Fibroblast of villous mesenchyme (primary cell): ENCODE measurements at regions not wholly inside any gene's neighbourhood (a gene's known extent, or its start where the extent isn't known, plus 50 kb on each side); places are given as distances from the start of the nearest gene placed in this dataset.

Source experiments
- DNase-seq: peaks from one replicate; pipeline ENCODE4 v3.0.0-alpha.2; 2010; ENCODE audit warnings: low read depth
- H3K4me3 ChIP-seq: 2 replicates; pipeline ENCODE4 v1.5.1; 2011; ENCODE audit warnings: low read depth, mild to moderate bottlenecking, low read length
- TF ChIP-seq, protein P1 (sequence below): IDR thresholded peaks from 2 replicates; pipeline ENCODE4 v1.5.1; 2012; ENCODE audit warnings: low read depth, mild to moderate bottlenecking, low read length; ENCODE audit not compliant: insufficient read depth

DNA sequence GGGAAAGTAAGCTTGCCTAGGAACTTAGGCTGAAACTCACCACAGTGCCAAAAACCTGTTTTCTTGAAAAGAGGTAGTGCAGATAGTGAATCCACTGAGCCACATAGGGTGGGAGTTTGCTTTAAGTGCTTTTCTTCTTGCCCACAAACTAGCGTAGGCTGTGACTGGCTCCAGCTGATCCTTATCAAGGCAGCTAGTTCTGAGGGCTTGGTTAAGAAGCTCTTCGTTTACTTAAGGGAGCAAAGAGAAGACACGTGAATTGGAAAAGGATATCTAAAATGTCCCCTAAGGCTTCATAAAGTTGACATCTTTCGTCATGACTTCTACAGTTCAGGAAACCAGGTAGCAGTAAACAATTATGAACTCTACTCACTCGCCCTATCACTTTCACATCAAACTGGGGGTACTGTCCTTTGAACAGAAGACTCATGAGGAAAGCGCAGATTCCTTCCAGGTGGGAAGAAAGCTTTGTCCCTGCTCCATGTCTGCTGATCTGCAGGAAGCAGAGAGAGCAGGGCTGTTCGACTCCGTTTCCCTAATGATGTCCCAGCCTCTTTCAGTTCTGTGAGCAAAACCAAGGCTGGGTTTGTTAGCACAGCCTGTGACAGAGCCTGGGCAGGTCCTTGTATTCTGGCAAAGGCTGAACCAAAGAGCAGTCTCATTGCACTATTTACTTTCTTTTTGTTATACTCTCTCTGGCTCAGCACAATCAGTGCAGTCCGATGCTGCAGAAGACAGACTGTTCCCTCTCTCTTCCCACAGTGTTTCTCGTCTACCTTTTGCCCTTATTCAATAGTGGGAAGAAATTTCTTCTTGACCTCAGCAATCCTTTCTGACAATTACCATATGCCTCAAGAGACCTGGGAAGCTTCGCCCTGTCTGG is 93.5 kb upstream of the ETV6 start:
- peak; percentile 8 for DNase-seq
- no peak overlapping the region for H3K4me3 ChIP-seq
- TF ChIP-seq, protein P1, sequence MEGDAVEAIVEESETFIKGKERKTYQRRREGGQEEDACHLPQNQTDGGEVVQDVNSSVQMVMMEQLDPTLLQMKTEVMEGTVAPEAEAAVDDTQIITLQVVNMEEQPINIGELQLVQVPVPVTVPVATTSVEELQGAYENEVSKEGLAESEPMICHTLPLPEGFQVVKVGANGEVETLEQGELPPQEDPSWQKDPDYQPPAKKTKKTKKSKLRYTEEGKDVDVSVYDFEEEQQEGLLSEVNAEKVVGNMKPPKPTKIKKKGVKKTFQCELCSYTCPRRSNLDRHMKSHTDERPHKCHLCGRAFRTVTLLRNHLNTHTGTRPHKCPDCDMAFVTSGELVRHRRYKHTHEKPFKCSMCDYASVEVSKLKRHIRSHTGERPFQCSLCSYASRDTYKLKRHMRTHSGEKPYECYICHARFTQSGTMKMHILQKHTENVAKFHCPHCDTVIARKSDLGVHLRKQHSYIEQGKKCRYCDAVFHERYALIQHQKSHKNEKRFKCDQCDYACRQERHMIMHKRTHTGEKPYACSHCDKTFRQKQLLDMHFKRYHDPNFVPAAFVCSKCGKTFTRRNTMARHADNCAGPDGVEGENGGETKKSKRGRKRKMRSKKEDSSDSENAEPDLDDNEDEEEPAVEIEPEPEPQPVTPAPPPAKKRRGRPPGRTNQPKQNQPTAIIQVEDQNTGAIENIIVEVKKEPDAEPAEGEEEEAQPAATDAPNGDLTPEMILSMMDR, result no peak

GRCh38 chr12:11556682-11557081 is 92.8 kb upstream of the ETV6 start:
- no peak for DNase-seq
- no peak overlapping the region for H3K4me3 ChIP-seq
- TF ChIP-seq, protein P1, result no peak

DNA sequence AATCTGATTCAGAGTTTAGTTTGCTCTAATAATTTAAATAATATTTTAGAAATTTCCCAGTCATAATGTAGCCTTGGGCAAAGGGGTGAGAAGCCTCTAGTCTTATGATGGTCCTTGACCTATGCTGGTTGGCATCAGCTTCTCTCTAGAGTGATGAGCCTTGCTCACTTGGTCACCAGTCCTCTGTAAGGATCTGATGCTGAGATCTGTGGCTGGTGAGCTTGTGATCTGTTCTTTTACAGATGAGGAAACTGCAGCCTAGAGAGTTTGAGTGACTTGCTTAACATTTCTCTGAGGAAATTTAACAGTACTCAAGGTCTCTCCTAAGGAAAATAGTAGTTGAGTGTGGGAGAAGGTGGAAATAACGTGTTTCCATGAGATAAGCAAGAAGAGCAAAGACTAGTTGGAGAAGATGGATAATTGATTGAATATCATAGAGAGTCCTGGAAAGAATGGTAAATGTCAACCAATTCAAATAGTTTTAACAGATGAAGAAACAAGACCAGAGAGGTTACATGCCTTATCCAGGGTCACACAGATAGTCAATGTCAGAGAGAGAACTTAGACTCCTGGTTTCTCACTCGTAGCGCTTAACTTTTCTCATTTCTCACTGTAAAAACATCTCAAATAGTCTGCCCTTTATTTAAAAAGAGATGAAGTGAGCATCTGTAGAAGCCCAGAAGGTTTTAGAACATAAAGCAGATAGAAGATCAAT is 89.7 kb upstream of the ETV6 start:
- H3K4me3 ChIP-seq, result no peak overlapping the region
- TF ChIP-seq, protein P1, result no peak
- DNase-seq, result no peak

- TF ChIP-seq, protein P1, result no peak
- DNase-seq, result no peak
- H3K4me3 ChIP-seq, result no peak overlapping the region
These were observed 88.1 kb upstream of the ETV6 start for GRCh38 chr12:11561411-11561810.

DNA sequence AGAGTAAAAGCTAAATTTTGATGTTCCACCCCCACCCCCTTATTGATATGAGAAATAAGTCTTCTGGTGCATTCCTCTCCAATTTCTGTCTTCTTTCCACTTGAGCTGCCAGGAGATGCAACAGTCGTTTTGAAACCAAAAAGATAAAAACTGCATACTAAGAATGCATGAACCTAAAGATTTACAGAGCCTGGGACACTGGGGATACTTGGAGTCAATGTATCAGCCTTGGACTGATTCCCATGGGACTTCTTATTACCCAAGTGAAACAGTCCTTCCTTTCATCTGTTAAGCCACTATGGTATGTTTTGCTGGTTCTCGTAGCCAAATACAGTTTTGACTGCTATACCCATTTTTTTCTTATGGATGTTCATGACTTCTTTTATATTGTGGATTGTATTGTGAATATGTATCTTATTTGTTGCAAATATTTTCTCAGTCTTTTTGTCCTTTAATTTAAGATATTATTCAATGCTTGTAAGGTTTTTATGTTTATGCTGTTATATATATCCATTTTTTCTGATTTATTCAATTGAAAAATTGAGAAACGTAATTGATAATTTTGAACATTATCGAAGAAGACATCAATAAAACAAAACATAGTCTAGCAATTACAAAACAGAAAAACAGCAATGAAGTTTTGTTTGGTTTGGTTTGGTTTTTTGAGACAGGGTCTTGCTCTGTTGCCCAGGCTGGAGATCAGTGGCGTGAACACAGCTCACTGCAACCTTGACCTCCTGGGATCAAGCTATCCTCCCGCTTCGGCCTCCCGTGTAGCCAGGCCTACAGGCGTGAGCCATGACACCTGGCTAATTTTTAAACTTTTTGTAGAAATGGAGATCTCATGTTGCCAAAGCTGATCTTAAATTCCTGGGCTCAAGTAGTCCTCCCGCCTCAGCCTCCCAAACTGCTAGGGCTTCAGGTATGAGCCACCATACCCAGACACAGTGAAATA is 85.4 kb upstream of the ETV6 start:
- TF ChIP-seq, protein P1, result no peak
- DNase-seq, result no peak

DNA sequence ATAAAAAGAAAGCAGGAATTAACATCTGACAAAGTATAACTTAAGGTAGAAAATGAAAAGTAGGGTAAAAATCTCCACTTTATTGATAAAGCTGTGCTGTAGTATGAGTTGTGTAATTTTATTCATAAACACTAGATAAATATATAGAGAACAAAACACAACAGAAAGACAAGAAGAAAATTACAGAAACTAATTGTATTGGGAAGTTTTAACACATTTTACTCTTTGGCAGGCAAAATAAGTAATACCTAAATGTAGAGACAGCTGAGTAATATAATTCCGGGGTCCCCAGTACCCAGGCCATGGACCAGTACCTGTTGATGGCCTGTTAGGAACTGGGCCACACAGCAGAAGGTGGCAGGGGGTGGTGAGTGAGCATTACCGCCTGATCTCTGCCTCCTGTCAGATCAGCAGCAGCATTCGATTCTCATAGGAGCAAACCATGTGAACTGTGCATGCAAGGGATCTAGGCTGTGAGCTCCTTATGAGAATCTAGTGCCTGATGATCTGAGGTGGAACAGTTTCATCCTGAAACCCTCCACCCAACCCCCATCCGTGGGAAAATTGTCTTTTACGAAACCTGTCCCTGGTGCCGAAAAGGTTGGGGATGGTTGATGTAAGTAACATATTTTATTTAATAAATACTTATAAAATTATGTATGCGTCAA is 84.4 kb upstream of the ETV6 start:
- H3K4me3 ChIP-seq, result no peak overlapping the region
- no peak for DNase-seq
- TF ChIP-seq, protein P1, result no peak

More for the DNA sequence above, 85.4 kb upstream of the ETV6 start:
- H3K4me3 ChIP-seq, result no peak overlapping the region
